G401 (cell line): ENCODE measurements at regions not wholly inside any gene's neighbourhood (a gene's known extent, or its start where the extent isn't known, plus 50 kb on each side); places are given as distances from the start of the nearest gene placed in this dataset.

Experiments
- DNase-seq: peaks from one replicate; pipeline ENCODE4 v3.0.0-alpha.2; 2015; ENCODE audit warnings: low spot score
- in situ Hi-C: cut with HindIII; loops from 2 replicates; pipeline ENCODE4 v1.10.0; 2016; ENCODE audit warnings: low sequenced_read_pairs, mixed read lengths

DNA sequence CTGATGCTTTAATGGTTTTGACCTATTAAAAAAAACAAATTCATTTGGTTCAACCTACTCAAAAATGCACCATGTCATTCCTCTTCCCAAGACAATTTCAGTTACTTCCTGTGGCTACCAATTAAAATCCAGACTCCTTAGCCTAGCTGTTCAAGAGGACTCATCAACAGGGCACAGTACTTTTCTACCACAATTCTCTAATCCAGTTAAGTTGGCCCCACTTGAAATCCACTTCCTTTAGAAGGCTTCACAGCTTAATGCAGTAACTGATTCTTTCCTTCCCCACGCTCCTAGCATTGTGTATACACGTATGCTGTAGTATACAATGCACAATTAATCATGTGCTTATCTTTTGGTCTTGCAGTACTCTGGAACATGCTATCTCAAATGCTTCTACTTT is 129.8 kb downstream of the UGT8 start:
- in situ Hi-C loops, result no loop called here
- DNase-seq, result no peak

DNA sequence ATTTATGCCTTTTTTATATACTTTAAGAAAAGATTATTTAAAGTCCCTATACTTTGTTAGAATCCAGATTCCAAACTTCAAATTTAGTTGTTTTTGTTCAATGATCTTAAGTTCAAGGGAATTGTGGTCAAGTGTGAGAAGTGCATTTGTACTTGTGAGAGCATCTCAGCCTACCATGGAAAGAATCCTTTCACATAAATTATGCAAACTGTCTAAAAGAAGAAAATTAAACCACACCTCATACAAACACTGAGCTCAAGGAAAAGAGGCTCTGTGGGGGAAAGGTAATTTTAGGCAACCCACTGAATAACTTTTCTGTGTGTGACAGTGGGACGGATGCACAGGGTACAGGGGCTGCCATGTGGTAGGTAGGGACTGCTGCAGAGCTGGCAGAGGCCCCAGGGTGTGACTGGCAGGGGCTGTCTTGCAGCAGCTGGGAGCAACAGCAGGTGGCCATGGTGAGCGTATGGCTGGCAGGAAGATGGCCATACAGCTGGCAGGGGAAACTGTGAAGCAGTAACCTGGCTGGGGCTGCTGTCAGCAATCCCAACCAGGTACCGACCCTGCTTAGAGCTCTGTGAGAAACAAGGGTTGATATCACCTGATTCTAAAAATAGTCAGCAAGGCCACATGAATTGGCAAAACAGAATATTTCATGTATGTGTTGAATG is 130.6 kb downstream of the UGT8 start:
- DNase-seq, result peak; percentile 79
- in situ Hi-C loops, result no loop called here

GRCh38 chr4:114734594-114734993 is 136.0 kb downstream of the UGT8 start:
- in situ Hi-C loops, result no loop called here
- DNase-seq, result no peak

- DNase-seq, result no peak
- in situ Hi-C loops, result no loop called here
Measured at GRCh38 chr4:114752391-114753165, 154.0 kb downstream of the UGT8 start.

- in situ Hi-C loops, result no loop called here
- no peak for DNase-seq
Measured at GRCh38 chr4:114754616-114755015, 156.0 kb downstream of the UGT8 start.

DNA sequence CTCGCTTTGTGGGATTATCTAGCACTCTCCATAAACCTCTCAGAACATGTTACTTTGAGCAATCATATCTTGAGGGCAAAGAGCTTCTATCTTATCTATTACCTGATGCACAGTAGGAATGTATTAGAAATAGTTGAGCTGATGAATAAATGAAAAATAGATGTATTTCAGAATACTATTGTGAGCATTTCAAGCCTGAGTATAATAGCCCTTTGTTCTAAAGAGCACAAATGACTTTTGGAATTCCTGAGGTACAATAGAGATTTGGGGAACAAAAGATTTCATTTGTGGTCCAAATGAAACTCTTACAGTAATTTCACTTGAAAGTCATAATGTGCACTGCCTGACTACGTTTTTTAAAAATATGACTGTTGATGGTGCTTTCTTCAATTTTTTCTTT is 159.5 kb downstream of the UGT8 start:
- in situ Hi-C loops, result no loop called here
- no peak for DNase-seq

DNA sequence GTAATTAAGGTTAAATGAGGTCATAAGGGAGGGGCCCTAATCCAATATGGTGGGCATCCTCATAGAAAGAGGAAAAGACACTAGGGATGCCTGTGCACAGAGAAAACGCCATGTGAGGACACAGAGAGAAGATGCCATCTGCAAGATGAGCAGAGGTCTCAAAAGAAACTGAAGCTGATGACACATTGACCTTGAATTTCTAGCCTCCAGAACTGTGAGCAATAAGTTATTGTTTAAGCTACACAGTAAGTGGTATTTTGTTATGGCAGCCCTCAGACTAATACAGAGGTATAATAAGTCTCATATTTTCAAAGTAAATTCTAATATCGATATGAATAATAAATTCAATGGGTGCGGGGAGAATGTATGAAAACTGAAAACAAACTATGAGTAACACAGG is 169.9 kb downstream of the UGT8 start:
- no peak for DNase-seq
- in situ Hi-C loops, result no loop called here

DNA sequence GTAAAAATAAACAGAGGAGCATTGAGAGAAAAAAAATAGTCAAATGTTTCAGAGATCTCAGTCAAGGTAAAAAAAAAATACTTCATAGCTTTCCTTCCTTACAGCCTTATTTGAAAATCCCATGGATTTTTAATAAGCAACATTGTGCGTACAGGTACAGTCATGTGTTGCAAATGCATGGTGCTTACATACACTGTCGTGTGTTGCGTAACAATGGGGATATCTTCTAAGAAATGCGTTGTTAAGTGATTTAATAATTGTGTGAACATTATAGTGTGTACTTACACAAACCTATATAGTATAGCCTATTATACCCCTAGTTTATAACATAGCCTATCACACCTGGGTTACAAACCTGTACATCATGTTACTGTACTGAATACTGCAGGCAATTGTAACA is 172.0 kb downstream of the UGT8 start:
- in situ Hi-C loops, result no loop called here
- DNase-seq, result no peak

GRCh38 chr4:114773339-114773738 is 174.7 kb downstream of the UGT8 start:
- in situ Hi-C loops, result no loop called here
- no peak for DNase-seq
